Loucy (cell line): ENCODE measurements at regions not wholly inside any gene's neighbourhood (a gene's known extent, or its start where the extent isn't known, plus 50 kb on each side); places are given as distances from the start of the nearest gene placed in this dataset.
"Not testable (repeated sequence)": the region's sequence is repeated elsewhere in the genome, so short reads cannot be mapped to it uniquely, and the experiment has no call there.

Experiments used
- H2AFZ ChIP-seq: fragments of 200-600 bp; sonication (generic); 2 replicates; pipeline ENCODE4 v1.6.0; 2016; ENCODE audit warnings: antibody characterized with exemption, mild to moderate bottlenecking, low read length, moderate library complexity
- H3F3A ChIP-seq: fragments of 200-600 bp; 2 replicates; pipeline ENCODE4 v1.6.0; 2016; ENCODE audit warnings: antibody characterized with exemption, low read depth, mild to moderate bottlenecking
- H3K27me3 ChIP-seq: fragments of 200-600 bp; sonication (generic); 2 replicates; pipeline ENCODE4 v1.6.1; 2014; ENCODE audit warnings: low read length, mild to moderate bottlenecking; ENCODE audit not compliant: insufficient read depth, poor library complexity, severe bottlenecking
- H3K36me3 ChIP-seq: fragments of 200-600 bp; sonication (generic); 2 replicates; pipeline ENCODE4 v1.6.1; 2016; ENCODE audit warnings: low read length; ENCODE audit not compliant: insufficient read depth
- H3K4me1 ChIP-seq: fragments of 200-600 bp; sonication (generic); 2 replicates; pipeline ENCODE4 v1.5.1; 2014; ENCODE audit warnings: low read length, mild to moderate bottlenecking; ENCODE audit not compliant: insufficient read depth, poor library complexity, severe bottlenecking
- H3K4me2 ChIP-seq: fragments of 200-600 bp; sonication (generic); 2 replicates; pipeline ENCODE4 v1.6.0; 2014; ENCODE audit warnings: antibody characterized with exemption, low read length, low read depth, mild to moderate bottlenecking; ENCODE audit not compliant: poor library complexity, severe bottlenecking
- H3K4me3 ChIP-seq: fragments of 200-600 bp; sonication (generic); 2 replicates; pipeline ENCODE4 v1.5.1; 2014; ENCODE audit warnings: low read length, mild to moderate bottlenecking, mixed read lengths; ENCODE audit not compliant: poor library complexity, severe bottlenecking
- H3K79me2 ChIP-seq: fragments of 200-600 bp; sonication (generic); 2 replicates; pipeline ENCODE4 v1.6.1; 2014; ENCODE audit warnings: low read length; ENCODE audit not compliant: insufficient read depth
- H3K9ac ChIP-seq: fragments of 200-600 bp; sonication (generic); 2 replicates; pipeline ENCODE4 v1.6.0; 2014; ENCODE audit warnings: mild to moderate bottlenecking, low read depth, low read length, moderate library complexity; ENCODE audit not compliant: poor library complexity, severe bottlenecking
- H3K9me2 ChIP-seq: fragments of 200-600 bp; sonication (generic); replicated peaks from 2 replicates; pipeline ENCODE4 v1.6.1; 2016; ENCODE audit warnings: low read depth, low read length, mixed read lengths
- H3K9me3 ChIP-seq: fragments of 200-600 bp; sonication (generic); 2 replicates; pipeline ENCODE4 v1.6.1; 2014; ENCODE audit warnings: mild to moderate bottlenecking, antibody characterized with exemption, low read length, low read depth; ENCODE audit not compliant: insufficient read depth
- H4K20me1 ChIP-seq: fragments of 200-600 bp; sonication (generic); 2 replicates; pipeline ENCODE4 v1.6.0; 2014; ENCODE audit warnings: antibody characterized with exemption, low read length, mild to moderate bottlenecking; ENCODE audit not compliant: insufficient read depth, poor library complexity, severe bottlenecking
- EZH2phosphoT487 ChIP-seq: fragments of 200-600 bp; IDR thresholded peaks from 2 replicates; pipeline ENCODE4 v1.6.1; 2018; ENCODE audit warnings: antibody characterized with exemption, mild to moderate bottlenecking, moderate library complexity, borderline replicate concordance
- TF ChIP-seq, protein P1 (sequence below): fragments of 200-600 bp; sonication (generic); conservative IDR thresholded peaks from 2 replicates; pipeline ENCODE4 v1.5.1; 2014; ENCODE audit warnings: mild to moderate bottlenecking, antibody characterized with exemption, low read length

DNA sequence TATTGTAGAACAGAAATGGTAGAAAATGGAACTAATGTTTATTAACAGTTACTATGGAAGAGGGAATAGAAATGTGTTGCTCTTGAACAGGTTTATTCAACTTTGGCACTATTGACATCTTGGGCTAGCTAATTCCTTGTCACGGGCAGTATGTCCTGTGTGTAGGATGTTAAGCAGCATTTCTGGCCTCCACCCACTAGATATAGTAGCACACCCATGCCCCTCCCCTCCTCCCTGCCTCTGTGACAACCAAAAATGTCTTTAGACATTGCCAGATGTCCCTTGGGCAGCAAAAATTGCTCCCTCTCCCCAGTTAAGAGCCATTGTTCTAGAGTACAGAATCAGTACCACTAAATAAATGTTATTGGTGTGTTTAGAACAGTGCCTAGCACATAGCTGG is 91.4 kb upstream of the TPTE start:
- no peaks in the 10 kb centered on the region for H3K79me2 ChIP-seq
- no peaks in the 10 kb centered on the region for H3K27me3 ChIP-seq
- no peak overlapping the region for H2AFZ ChIP-seq
- TF ChIP-seq, protein P1, sequence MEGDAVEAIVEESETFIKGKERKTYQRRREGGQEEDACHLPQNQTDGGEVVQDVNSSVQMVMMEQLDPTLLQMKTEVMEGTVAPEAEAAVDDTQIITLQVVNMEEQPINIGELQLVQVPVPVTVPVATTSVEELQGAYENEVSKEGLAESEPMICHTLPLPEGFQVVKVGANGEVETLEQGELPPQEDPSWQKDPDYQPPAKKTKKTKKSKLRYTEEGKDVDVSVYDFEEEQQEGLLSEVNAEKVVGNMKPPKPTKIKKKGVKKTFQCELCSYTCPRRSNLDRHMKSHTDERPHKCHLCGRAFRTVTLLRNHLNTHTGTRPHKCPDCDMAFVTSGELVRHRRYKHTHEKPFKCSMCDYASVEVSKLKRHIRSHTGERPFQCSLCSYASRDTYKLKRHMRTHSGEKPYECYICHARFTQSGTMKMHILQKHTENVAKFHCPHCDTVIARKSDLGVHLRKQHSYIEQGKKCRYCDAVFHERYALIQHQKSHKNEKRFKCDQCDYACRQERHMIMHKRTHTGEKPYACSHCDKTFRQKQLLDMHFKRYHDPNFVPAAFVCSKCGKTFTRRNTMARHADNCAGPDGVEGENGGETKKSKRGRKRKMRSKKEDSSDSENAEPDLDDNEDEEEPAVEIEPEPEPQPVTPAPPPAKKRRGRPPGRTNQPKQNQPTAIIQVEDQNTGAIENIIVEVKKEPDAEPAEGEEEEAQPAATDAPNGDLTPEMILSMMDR = no peak
- TF ChIP-seq EZH2phosphoT487 = no peak
- no peaks in the 10 kb centered on the region for H3K4me1 ChIP-seq
- no peaks in the 10 kb centered on the region for H4K20me1 ChIP-seq
- no peak overlapping the region for H3K4me2 ChIP-seq
- H3F3A ChIP-seq = no peaks in the 10 kb centered on the region
- H3K9me3 ChIP-seq = peaks cover 31% of the 10 kb centered on the region; the same call in 1 of the 2 replicates
- H3K9ac ChIP-seq = no peak overlapping the region
- no peaks in the 10 kb centered on the region for H3K36me3 ChIP-seq
- H3K9me2 ChIP-seq = no peaks in the 10 kb centered on the region
- no peak overlapping the region for H3K4me3 ChIP-seq

DNA sequence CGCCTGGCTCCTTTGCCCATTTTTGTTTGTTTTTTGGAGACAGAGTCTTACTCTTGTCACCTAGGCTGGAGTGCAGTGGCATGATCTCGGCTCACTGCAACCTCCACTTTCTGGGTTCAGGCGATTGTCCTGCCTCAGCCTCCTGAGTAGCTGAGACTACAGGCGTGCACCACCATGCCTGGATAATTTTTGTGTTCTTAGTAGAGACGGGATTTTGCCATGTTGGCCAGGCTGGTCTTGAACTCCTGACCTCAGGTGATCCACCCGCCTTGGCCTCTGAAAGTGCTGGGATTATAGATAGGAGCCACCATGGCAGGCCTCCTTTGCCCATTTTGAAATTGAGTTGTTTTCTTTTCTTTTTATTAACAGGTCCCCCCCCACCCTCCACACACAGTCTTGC is 89.4 kb upstream of the TPTE start:
- H3K9me2 ChIP-seq, H4K20me1 ChIP-seq, H3K4me3 ChIP-seq, H3K9ac ChIP-seq, H3K36me3 ChIP-seq, H3K79me2 ChIP-seq, H3K4me1 ChIP-seq, H2AFZ ChIP-seq, H3F3A ChIP-seq, H3K4me2 ChIP-seq, H3K27me3 ChIP-seq: not testable (repeated sequence)
- peaks cover 27% of the 10 kb centered on the region; the same call in 1 of the 2 replicates for H3K9me3 ChIP-seq

DNA sequence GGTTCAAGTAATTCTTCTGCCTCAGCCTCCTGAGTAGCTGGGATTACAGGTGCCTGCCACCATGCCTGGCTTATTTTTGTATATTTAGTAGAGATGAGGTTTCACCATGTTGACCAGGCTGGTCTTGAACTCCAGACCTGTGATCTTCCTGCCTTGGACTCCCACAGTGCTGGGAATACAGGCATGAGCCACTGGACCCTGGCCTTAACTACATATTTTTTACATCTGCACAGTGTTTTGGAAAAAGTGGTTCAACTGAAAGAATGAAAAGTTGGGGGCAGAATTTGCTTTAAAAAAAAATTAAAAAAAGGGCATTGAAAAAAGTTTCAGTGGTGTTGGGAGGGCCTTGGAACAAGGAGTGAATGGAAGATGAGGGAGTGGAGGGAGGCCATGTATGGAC is 88.9 kb upstream of the TPTE start:
- H3K79me2 ChIP-seq, H4K20me1 ChIP-seq, H3K4me2 ChIP-seq, H3K9ac ChIP-seq, H3K9me2 ChIP-seq, H3K27me3 ChIP-seq, H2AFZ ChIP-seq, H3K4me3 ChIP-seq, H3K4me1 ChIP-seq, H3K36me3 ChIP-seq, H3F3A ChIP-seq: not testable (repeated sequence)
- H3K9me3 ChIP-seq = peaks cover 22% of the 10 kb centered on the region; the same call in 1 of the 2 replicates

DNA sequence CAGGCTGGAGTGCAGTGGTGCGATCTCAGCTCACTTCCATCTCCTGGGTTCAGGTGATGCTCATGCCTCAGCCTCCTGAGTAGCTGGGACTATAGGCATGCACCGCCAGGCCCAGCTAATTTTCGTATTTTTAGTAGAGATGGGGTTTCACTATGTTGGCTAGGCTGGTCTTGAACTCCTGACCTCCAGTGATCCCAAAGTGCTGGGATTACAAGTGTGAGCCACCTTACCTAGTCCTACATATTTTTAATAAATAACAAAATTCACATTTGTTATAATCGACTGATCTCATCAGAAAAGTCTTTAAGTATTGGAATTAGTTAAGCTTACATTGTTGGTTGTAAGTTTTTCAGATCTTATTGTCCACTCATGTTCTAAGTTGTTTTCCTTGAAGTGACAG is 83.4 kb upstream of the TPTE start:
- not testable (repeated sequence) for H3F3A ChIP-seq, H3K27me3 ChIP-seq, H3K9me2 ChIP-seq, H2AFZ ChIP-seq, H3K36me3 ChIP-seq, H4K20me1 ChIP-seq, H3K4me2 ChIP-seq, H3K79me2 ChIP-seq, H3K4me1 ChIP-seq, H3K4me3 ChIP-seq, H3K9me3 ChIP-seq, H3K9ac ChIP-seq

DNA sequence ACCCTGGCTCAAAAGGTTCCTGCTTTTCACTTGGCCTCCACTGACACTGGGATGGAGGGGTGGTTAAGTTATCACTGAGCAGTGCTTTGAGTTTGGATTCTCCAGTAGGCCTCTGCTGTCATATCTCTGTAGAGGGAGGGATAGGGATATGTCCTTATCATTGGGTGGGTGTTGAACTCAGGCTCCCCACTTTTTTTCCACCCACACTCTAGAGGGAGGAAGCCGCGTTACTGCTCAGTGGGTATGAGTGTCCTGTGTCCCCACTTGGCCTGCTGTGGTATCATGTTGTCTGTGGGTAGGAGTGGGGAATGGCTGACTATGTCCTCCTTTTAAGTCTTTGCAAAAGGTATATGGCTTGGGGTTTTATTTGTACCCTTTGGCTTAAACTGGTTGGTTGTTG is 80.7 kb upstream of the TPTE start:
- H3K9ac ChIP-seq, H3K9me3 ChIP-seq, H4K20me1 ChIP-seq, H2AFZ ChIP-seq, H3K4me3 ChIP-seq, H3K9me2 ChIP-seq, H3K36me3 ChIP-seq, H3K27me3 ChIP-seq, H3K4me2 ChIP-seq, H3K4me1 ChIP-seq, H3F3A ChIP-seq, H3K79me2 ChIP-seq: not testable (repeated sequence)

DNA sequence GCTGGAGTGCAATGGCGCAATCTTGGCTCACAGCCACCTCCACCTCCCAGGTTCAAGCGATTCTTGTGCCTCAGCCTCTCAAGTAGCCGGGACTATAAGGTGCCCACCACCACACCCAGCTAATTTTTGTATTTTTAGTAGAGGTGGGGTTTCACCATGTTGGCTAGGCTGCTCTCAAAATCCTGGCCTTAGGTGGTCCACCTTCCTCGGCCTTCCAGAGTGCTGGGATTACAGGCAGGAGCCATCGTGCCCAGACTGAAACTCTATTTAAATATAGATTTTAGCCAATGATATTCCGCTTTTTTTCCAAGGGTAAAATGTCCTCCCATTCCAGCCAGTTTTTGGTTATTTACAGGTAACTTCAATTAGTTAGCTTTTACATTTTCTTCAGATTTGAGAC is 79.4 kb upstream of the TPTE start:
- not testable (repeated sequence) for H2AFZ ChIP-seq, H3K9ac ChIP-seq, H3K4me1 ChIP-seq, H3K79me2 ChIP-seq, H3F3A ChIP-seq, H3K36me3 ChIP-seq, H4K20me1 ChIP-seq, H3K4me3 ChIP-seq, H3K9me2 ChIP-seq, H3K9me3 ChIP-seq, H3K27me3 ChIP-seq, H3K4me2 ChIP-seq

DNA sequence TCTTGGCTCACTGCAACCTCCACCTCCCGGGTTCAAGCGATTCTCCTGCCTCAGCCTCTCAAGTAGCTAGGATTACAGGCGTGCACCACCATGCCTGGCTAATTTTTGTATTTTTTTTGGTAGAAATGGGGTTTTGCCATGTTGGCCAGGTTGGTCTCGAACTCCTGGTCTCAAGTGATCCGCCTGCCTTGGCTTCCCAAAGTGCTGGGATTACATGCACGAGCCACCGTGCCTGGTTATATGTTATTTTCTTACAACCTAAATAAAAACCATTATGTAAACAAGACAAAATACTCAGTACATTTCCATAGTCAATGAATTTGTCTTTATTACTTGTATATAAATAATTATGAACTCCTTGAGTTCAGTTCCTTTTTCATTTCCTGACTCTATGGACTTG is 75.7 kb upstream of the TPTE start:
- H3K27me3 ChIP-seq, H3F3A ChIP-seq, H3K79me2 ChIP-seq, H4K20me1 ChIP-seq, H3K4me1 ChIP-seq, H3K36me3 ChIP-seq, H3K4me2 ChIP-seq, H3K4me3 ChIP-seq, H3K9ac ChIP-seq, H2AFZ ChIP-seq, H3K9me2 ChIP-seq: not testable (repeated sequence)
- peaks cover 12% of the 10 kb centered on the region; the same call in 1 of the 2 replicates for H3K9me3 ChIP-seq
